HG03139 (cell line): ENCODE measurements at regions not wholly inside any gene's neighbourhood (a gene's known extent, or its start where the extent isn't known, plus 50 kb on each side); places are given as distances from the start of the nearest gene placed in this dataset.
A peak's percentile ranks its signal among the peaks of the same experiment; 100 is the strongest.
"Not testable (repeated sequence)": the region's sequence is repeated elsewhere in the genome, so short reads cannot be mapped to it uniquely, and the experiment has no call there.

Experiments used
- ATAC-seq: cut with Tn5 transposase; IDR thresholded peaks from one replicate; pipeline ENCODE4 v1.9.1; 2021; ENCODE audit not compliant: unreplicated experiment

DNA sequence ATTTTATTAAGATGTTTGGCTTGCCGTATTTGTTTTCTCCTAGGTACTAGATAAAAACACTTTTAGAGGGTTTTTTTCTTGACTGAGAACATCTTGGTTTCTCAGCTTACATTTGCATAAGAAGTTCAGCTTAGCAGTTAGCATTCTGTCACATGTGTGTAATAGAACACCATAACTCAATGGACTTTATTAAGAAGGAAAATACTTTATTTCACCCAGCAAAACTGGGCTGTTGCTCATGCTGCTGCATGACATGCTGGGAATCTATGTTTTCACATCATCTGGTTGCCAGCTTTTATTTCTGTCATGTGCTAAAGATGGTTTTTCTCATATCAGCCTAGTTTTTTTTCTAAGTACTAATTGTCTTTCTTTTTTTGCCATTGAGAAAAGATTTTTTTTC, 144.6 kb downstream of the UTRN start:
- no peak for ATAC-seq

GRCh38 chr6:144433446-144433845, 148.3 kb downstream of the UTRN start:
- ATAC-seq: not testable (repeated sequence)

DNA sequence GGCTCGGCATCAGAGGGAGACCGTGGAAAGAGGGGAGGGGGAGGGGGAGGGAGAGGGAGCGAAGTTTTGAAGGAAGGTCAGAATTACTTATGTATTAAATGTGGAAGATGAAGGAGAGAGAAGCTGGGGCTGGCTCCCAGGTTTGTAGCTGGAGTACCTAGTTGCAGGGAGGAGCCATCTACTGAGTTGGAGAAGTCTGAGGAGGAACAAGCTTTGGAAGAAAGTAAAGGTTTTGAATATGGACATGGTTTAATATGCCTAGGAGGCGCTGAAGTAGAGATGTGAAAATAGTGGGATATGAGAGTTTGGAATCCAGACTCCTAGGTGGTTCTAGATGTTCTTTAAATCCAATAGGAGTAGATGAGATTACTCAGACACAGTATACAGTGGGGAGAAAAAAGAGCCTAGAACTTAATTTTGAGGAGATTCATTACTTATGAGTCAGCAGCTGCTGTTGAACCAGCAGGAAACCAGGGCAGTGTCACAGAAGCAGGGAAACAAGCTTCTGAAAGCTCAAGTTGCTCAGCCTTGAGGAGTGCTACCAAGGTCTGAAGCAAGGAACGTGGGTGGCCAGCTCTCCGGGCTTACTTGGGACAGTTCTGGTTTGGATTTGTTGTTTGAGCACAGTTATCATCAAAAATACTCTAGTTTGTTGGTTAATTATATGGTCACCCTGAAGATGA, 149.3 kb downstream of the UTRN start:
- ATAC-seq: no peak

- no peak for ATAC-seq
Measured at GRCh38 chr6:144435602-144436426, 150.7 kb downstream of the UTRN start.

GRCh38 chr6:144437105-144437504, 152.0 kb downstream of the UTRN start:
- no peak for ATAC-seq

- ATAC-seq: no peak
Measured at GRCh38 chr6:144438103-144438502, 153.0 kb downstream of the UTRN start.

DNA sequence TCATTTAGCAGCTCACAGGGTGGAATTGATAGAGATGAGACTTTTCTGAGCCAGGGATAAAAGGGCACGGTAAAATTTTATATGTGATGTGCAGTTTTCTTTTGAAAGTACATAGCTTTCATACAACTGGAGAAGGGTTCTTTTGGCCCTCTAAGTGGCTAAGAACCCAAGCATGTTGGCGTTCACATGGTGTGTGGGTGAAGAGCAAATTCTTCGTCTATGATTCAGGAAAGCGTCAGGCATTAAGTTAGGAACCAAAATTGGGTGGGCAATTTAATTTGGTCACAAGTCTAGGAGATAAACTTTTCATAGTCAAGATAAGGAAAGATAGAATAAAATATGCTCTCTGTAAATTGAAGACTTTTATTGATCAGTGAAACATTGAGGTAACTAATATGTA, 153.9 kb downstream of the UTRN start:
- ATAC-seq: no peak

DNA sequence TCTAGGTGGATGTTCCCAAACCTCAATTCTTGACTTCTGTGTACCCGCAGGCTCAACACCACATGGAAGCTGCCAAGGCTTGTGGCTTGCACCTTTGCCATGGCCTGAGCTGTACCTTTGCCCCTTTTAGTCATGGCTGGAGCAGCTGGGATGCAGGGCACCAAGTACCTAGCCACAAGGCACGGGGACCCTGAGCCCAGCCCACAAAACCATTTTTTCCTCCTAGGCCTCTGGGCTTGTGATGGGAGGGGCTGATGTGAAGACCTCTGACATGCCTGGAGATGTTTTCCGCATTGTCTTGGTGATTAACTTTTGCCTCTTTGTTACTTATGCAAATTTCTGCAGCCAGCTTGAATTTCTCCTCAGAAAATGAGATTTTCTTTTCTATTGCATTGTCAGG, 156.7 kb downstream of the UTRN start:
- ATAC-seq: not testable (repeated sequence)

DNA sequence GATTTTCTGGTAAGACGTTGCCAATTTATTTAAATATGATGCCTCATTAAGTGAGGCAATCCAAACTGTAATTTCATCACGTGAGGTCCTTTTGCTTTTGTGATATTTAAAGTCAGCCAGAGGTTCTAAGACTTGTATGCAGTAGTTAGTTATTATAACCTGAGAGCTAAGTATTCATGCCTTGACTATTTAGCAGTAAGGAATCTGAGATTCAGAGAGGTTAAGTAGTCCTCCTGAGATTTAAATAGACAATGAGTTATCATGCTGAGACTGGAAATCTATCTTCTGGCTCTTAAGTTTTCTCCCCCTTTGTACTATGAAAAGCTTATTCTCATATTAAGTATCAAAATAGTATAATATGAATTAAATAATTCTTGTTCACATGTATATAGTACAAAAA, 158.0 kb downstream of the UTRN start:
- no peak for ATAC-seq

DNA sequence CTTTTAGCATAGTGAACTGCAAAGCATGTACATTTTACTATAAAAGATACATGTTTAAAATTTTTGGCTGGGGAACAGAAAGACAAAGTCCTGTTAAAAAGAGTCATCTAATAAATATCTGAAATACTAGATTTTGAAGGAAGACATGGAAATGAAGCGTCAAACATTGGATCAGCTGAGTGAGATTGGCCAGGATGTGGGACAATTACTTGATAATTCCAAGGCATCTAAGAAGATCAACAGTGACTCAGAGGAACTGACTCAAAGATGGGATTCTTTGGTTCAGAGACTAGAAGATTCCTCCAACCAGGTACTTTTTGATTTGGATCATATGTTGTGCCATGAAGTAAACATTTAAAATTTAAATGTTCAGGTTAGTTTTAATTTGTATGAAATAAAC, 162.3 kb downstream of the UTRN start:
- ATAC-seq: no peak

DNA sequence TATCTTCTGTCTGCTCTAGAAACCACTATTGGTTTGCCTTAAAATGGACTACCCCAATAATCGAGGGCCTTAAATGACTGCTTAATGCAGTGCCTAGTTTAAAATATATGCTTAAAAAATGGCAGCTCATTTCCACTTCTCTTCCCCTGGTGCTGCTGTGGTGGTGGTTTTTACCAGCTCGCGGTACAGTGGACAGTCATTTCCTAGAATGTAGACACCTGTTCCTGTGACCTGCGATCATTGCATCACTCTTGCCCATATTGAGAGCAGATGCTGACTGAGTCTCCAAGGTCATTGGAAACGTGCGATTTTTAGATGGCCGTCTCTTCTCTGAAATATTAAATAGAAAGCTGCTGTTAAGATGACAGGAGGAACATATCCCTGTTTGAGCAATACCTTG, 164.1 kb downstream of the UTRN start:
- ATAC-seq: no peak

DNA sequence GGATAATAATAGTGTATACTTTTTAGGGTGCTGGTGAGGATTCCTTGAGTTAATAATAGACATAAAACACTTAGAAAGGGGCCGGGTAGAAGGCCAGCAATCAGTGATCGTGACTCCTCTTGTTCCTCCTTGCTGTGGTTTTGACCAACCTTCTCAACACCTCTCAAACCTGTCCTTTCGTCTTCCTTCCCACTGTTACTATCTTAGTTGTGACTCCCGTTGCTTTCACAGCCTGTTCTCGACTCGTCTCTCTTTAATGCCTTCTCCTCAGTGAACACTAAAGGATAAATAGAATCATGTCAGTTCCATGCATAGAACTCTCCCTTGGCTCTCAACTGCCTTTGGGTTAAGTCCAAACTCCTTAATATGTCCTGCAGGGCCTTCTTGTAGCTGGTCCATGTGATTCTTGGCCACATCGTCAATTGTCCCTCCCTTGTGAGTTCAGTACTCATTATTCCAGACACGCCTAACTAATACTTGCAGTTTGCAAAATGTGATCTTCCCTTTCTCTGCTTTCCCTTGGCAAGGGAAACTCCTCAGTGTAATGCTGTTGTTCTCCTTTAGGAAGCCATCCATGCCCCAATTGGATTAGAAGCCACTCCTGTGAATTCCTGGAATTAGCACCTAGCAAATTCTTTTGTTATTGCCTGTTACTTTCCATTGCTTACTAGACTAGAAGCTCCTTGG, 164.9 kb downstream of the UTRN start:
- no peak for ATAC-seq

GRCh38 chr6:144460327-144461095, 175.4 kb downstream of the UTRN start:
- ATAC-seq: peak; percentile 64

DNA sequence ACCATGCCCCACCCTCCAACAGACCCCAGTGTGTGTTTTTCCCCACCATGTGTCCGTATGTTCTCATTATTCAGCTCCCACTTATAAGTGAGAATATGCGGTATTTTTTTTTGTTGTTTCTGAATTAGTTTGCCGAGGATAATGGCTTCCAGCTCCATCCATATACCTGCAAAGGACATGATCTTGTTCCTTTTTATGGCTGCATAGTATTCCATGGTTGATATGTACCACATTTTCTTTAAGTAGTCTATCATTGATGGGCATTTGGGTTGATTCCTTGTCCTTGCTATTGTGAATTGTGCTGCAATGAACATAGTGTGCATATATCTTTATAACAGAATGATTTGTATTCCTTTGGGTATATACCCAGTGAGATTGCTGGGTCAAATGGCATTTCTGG, 176.9 kb downstream of the UTRN start:
- no peak for ATAC-seq

DNA sequence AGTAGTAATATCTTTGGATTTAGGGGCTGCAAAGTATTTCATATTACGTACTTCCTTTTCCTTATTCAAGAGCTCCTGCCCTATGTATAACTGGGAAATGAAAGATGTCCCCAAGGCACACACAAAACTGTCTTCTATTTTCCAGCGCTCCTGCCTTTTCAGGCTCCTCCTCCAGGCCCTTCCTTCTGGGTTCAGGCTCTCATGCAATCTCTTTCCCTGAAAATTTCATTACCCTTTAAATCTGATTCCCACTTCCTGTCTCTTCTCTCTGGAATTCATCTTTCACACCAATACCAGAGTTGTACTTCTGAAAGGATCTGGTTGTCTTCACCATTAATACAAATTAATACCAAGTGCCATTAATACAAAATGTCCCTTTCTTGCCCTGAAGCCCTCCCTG, 181.6 kb downstream of the UTRN start:
- no peak for ATAC-seq

- no peak for ATAC-seq
Measured at GRCh38 chr6:144467172-144467762, 182.1 kb downstream of the UTRN start.

DNA sequence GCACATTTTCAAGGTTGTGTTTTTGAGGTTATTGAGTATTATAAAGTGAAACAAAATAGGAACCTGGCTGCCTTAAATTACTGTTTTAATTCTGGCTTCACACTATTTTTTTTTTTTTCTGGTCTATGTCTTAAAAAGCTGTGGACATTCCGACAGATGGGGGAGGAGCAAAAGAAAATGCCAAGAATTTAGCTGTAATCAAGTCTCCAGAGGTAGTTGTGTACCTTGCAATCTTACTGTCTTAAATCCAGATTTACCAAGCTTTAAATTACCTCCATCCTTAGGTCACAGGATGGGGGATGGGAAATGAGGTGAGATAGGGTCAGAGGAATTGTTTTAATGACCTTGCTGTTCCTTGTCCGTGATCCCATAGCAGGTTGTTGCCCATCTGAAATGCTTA, 182.8 kb downstream of the UTRN start:
- no peak for ATAC-seq

- no peak for ATAC-seq
Measured at GRCh38 chr6:144468709-144469108, 183.6 kb downstream of the UTRN start.

DNA sequence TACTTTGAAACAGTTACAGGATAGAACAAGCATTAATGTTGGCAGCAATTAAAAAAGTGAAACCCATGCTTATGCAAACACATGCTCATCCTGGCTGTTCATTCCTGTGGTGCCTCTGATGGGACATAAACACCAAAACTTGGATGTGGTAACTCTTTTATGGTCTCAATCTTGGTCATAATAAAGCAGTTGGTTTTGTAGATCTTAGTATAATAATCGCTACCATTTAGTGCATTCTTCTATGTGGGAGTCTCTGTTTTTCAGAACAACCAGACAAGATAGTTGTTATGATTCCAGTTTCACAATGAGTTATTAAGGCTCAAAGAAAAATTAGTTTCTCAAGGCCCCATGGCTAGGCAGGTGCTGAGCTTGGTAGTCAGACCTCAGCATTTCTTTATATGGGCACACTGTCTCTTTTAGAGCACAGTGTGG, 184.0 kb downstream of the UTRN start:
- ATAC-seq: no peak

DNA sequence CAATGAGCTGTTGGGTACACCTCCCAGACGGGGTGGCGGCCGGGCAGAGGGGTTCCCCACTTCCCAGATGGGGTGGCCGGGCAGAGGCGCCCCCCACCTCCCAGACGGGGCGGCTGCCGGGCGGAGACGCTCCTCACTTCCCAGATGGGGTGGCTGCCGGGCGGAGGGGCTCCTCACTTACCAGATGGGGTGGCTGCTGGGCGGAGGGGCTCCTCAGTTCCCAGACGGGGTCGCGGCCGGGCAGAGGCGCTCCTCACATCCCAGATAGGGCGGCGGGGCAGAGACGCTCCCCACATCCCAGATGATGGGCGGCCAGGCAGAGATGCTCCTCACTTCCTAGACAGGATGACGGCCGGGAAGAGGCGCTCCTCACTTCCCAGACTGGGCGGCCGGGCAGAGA, 185.1 kb downstream of the UTRN start:
- ATAC-seq: not testable (repeated sequence)

GRCh38 chr6:144471986-144472385, 186.9 kb downstream of the UTRN start:
- no peak for ATAC-seq
